CD14-positive monocyte (primary cell): ENCODE measurements at regions not wholly inside any gene's neighbourhood (a gene's known extent, or its start where the extent isn't known, plus 50 kb on each side); places are given as distances from the start of the nearest gene placed in this dataset.

Source experiments
- DNase-seq, 3 donors: peaks; one replicate each; pipeline ENCODE4 v3.0.0-alpha.2; 2011 to 2022
- H2AFZ ChIP-seq: 2 replicates; pipeline ENCODE4 v1.6.0; 2012; ENCODE audit warnings: mild to moderate bottlenecking, low read depth, low read length, inconsistent platforms; ENCODE audit not compliant: insufficient read depth, poor library complexity, severe bottlenecking
- H3K27ac ChIP-seq, 2 donors: 1 replicate in 1 of 2; 2 replicates in 1 of 2; pipeline ENCODE4 v1.5.1; 2012 to 2013; ENCODE audit warnings: low read length in 2 of 2, control low read depth in 1 of 2, inconsistent platforms in 1 of 2, low read depth in 1 of 2, mild to moderate bottlenecking in 1 of 2
- H3K27me3 ChIP-seq, 2 donors: one replicate each; pipeline versions ENCODE4 v1.6.0 to v1.6.1; 2011 to 2013; ENCODE audit warnings: low read length in 2 of 2; ENCODE audit not compliant: control insufficient read depth in 2 of 2, insufficient read depth in 2 of 2
- H3K36me3 ChIP-seq, 2 donors: replicated peaks in 1 of 2; 1 replicate in 1 of 2; 2 replicates in 1 of 2; pipeline versions ENCODE4 v1.5.1 to v1.6.1; 2012 to 2013; ENCODE audit warnings: low read length in 2 of 2, control low read depth in 1 of 2, inconsistent platforms in 1 of 2, mild to moderate bottlenecking in 1 of 2; ENCODE audit not compliant: insufficient read depth in 2 of 2, control insufficient read depth in 1 of 2
- H3K4me1 ChIP-seq, 2 donors: 1 replicate in 1 of 2; 2 replicates in 1 of 2; pipeline versions ENCODE4 v1.5.1 to v1.6.1; 2012 to 2013; ENCODE audit warnings: low read length in 2 of 2, control low read depth in 1 of 2, inconsistent platforms in 1 of 2, mild to moderate bottlenecking in 1 of 2, moderate library complexity in 1 of 2; ENCODE audit not compliant: insufficient read depth in 2 of 2, control insufficient read depth in 1 of 2
- H3K4me2 ChIP-seq: replicated peaks from 2 replicates; pipeline ENCODE3; 2012; ENCODE audit warnings: low read length, moderate library complexity, mild to moderate bottlenecking; ENCODE audit not compliant: poor library complexity, severe bottlenecking; ENCODE audit errors: extremely low read depth
- H3K4me3 ChIP-seq, 3 experiments: fragments of 200-600 bp in 1 of 3; sonication (generic) in 1 of 3; replicated peaks in 1 of 3; 1 replicate in 2 of 3; 2 replicates in 1 of 3; pipeline ENCODE4 v1.5.1; 2011 to 2013; ENCODE audit warnings: low read length in 3 of 3, mild to moderate bottlenecking in 3 of 3, control low read depth in 2 of 3, low read depth in 2 of 3, inconsistent platforms in 1 of 3, moderate library complexity in 1 of 3
- H3K79me2 ChIP-seq: 2 replicates; pipeline ENCODE4 v1.6.0; 2012; ENCODE audit warnings: mild to moderate bottlenecking, control low read depth, inconsistent platforms, low read length, moderate library complexity; ENCODE audit not compliant: insufficient read depth
- H3K9ac ChIP-seq: 2 replicates; pipeline ENCODE4 v1.6.0; 2017; ENCODE audit warnings: low read length, mild to moderate bottlenecking; ENCODE audit not compliant: insufficient read depth, poor library complexity, severe bottlenecking
- H3K9me3 ChIP-seq, 2 donors: replicated peaks in 1 of 2; 1 replicate in 1 of 2; 2 replicates in 1 of 2; pipeline versions ENCODE4 v1.5.1 to v1.6.1; 2012 to 2013; ENCODE audit warnings: low read length in 2 of 2, control low read depth in 1 of 2; ENCODE audit not compliant: control insufficient read depth in 1 of 2, insufficient read depth in 1 of 2
- H4K20me1 ChIP-seq: 2 replicates; pipeline ENCODE4 v1.6.0; 2012; ENCODE audit warnings: mild to moderate bottlenecking, low read length, control low read depth, moderate library complexity; ENCODE audit not compliant: insufficient read depth
- H3K27ac Mint-ChIP-seq, 7 donors: one replicate each; pipeline ENCODE4 v1.8.0; 2020; ENCODE audit warnings: mild to moderate bottlenecking in 7 of 7, mixed read lengths in 7 of 7, moderate library complexity in 6 of 7, inconsistent platforms in 2 of 7
- H3K27me3 Mint-ChIP-seq, 3 donors: one replicate each; pipeline ENCODE4 v1.8.0; 2021 to 2022; ENCODE audit warnings: low read depth in 3 of 3, mild to moderate bottlenecking in 3 of 3, mixed read lengths in 3 of 3, moderate library complexity in 3 of 3, inconsistent platforms in 1 of 3
- H3K36me3 Mint-ChIP-seq, 2 donors: one replicate each; pipeline ENCODE4 v1.8.0; 2020; ENCODE audit warnings: mixed read lengths in 2 of 2, inconsistent platforms in 1 of 2, mild to moderate bottlenecking in 1 of 2
- H3K4me1 Mint-ChIP-seq: one replicate; pipeline ENCODE4 v1.8.0; 2020; ENCODE audit warnings: mild to moderate bottlenecking, mixed read lengths
- H3K4me3 Mint-ChIP-seq, 2 donors: one replicate each; pipeline ENCODE4 v1.8.0; 2020; ENCODE audit warnings: mild to moderate bottlenecking in 2 of 2, mixed read lengths in 2 of 2, moderate library complexity in 1 of 2
- H3K9me3 Mint-ChIP-seq, 7 donors: one replicate each; pipeline ENCODE4 v1.8.0; 2020 to 2022; ENCODE audit warnings: mixed read lengths in 7 of 7, mild to moderate bottlenecking in 6 of 7, moderate library complexity in 6 of 7, inconsistent platforms in 2 of 7
- WGBS: methylation state at CpG from one replicate; pipeline ENCODE4 v1.1.5; 2013; ENCODE audit warnings: missing lambda C conversion rate; ENCODE audit not compliant: insufficient coverage; 5-methylcytosine and 5-hydroxymethylcytosine counted together
- intact Hi-C, 2 donors: fragments of 100-400 bp; cut with micrococcal nuclease; formaldehyde crosslinking; loops; one replicate each; pipeline versions ENCODE4 v1.15.0 to v1.15.1; 2023
- TF ChIP-seq, protein P1 (sequence below): fragments of 200-600 bp; IDR thresholded peaks from one replicate; pipeline ENCODE4 v1.8.0; 2022; ENCODE audit warnings: antibody characterized with exemption, mild to moderate bottlenecking

DNA sequence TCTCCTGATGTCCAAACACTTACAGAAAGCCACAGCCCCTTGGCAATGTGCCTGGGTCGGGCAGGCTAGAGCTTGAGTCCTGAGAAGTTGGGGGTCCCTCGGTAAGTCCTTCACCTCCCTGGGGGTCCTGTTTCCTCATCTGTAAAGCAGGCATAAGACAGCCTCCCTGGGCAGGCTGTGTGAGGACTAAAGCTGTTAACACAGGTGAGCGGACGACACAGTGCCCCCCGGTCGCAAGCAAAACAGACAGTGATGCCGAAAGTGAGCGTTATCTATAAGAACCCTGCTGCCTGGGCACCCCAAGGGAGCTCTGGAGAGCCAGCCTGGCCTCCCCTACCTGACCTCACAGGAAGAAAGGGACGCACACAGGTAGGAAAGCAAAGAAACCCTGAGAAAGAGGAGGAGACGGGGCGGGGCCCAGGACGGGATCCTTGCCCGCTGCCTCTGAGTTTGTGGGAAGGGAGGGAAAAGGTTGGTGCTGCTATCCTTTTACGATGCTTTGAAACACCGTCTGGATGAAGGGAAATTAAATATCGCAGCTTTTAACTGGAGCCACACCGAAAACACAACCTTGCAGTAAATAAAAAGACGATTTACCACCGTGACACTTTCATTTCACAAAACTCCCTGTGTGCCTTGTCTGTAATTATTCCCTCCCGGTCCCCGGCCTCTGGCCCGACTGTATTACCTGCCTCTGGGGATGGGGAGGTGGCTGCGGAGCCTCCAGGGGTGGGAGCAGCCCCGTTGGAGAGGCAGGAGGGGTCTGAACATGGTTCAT is 67.1 kb downstream of the ENGASE start:
- WGBS = 75% methylated on average over 13 of the region's 24 CpGs
- no peaks in the 10 kb centered on the region for H3K79me2 ChIP-seq
- no peaks in the 10 kb centered on the region for H3K27me3 ChIP-seq
- no peaks in the 10 kb centered on the region for H3K4me1 Mint-ChIP-seq
- H3K36me3 Mint-ChIP-seq = no peaks in the 10 kb centered on the region
- H3K4me1 ChIP-seq = no peaks in the 10 kb centered on the region
- H3K27ac ChIP-seq = no peak overlapping the region
- intact Hi-C loops = no loop called here
- peaks cover 12 to 26% (median 13%) of the 10 kb centered on the region in 3 donors for H3K27me3 Mint-ChIP-seq
- no peak overlapping the region for H3K4me3 ChIP-seq
- H3K4me2 ChIP-seq = no peak overlapping the region
- H3K9me3 ChIP-seq = peaks cover 0 to 5% of the 10 kb centered on the region in 2 donors
- H3K36me3 ChIP-seq = no peaks in the 10 kb centered on the region
- TF ChIP-seq, protein P1, sequence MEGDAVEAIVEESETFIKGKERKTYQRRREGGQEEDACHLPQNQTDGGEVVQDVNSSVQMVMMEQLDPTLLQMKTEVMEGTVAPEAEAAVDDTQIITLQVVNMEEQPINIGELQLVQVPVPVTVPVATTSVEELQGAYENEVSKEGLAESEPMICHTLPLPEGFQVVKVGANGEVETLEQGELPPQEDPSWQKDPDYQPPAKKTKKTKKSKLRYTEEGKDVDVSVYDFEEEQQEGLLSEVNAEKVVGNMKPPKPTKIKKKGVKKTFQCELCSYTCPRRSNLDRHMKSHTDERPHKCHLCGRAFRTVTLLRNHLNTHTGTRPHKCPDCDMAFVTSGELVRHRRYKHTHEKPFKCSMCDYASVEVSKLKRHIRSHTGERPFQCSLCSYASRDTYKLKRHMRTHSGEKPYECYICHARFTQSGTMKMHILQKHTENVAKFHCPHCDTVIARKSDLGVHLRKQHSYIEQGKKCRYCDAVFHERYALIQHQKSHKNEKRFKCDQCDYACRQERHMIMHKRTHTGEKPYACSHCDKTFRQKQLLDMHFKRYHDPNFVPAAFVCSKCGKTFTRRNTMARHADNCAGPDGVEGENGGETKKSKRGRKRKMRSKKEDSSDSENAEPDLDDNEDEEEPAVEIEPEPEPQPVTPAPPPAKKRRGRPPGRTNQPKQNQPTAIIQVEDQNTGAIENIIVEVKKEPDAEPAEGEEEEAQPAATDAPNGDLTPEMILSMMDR = no peak
- H4K20me1 ChIP-seq = no peaks in the 10 kb centered on the region
- no peak for DNase-seq
- peak overlapping the region in 1 of 7 donors; percentile 11 for H3K27ac Mint-ChIP-seq
- H3K9me3 Mint-ChIP-seq = peaks cover 0 to 11% (median 4%) of the 10 kb centered on the region in 7 donors
- H3K9ac ChIP-seq = no peak overlapping the region
- no peak overlapping the region for H2AFZ ChIP-seq
- no peak overlapping the region for H3K4me3 Mint-ChIP-seq

DNA sequence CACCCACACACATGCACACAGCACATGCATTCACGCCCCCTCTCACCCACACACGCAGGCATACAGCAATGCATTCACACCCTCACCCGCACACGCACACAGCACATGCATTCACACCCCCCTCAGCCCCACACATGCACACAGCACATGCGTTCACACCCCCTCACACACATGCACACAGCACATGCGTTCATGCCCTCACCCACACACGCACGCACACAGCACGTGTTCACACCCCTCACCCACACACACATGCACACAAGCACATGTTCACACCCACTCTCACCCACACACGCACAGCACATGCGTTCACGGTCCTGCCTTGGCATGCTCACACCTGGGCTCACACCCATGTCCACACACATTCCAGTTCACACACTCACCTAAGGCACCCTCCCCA is 64.2 kb downstream of the ENGASE start:
- Mint-ChIP-seq H3K27ac (no peak overlapping the region), H3K4me3 (no peak overlapping the region), H3K4me1 (no peaks in the 10 kb centered on the region), H3K36me3 (no peaks in the 10 kb centered on the region), H3K9me3 (peaks cover 0 to 11% (median 4%) of the 10 kb centered on the region in 7 donors), H3K27me3 (peaks cover 13 to 28% (median 14%) of the 10 kb centered on the region in 3 donors)
- H3K9me3 ChIP-seq = peaks cover 0 to 5% of the 10 kb centered on the region in 2 donors
- 95% methylated on average over 12 of the region's 12 CpGs for WGBS
- no peak overlapping the region for H3K4me2 ChIP-seq
- no peak overlapping the region for H3K4me3 ChIP-seq
- H2AFZ ChIP-seq = no peak overlapping the region
- no peaks in the 10 kb centered on the region for H3K27me3 ChIP-seq
- DNase-seq = no peak
- no peaks in the 10 kb centered on the region for H4K20me1 ChIP-seq
- intact Hi-C loops = no loop called here
- H3K4me1 ChIP-seq = no peaks in the 10 kb centered on the region
- no peak overlapping the region for H3K9ac ChIP-seq
- TF ChIP-seq, protein P1 = no peak
- no peak overlapping the region for H3K27ac ChIP-seq
- H3K79me2 ChIP-seq = no peaks in the 10 kb centered on the region
- H3K36me3 ChIP-seq = no peaks in the 10 kb centered on the region
